ENCODE measurements at regions not wholly inside any gene's neighbourhood (a gene's known extent, or its start where the extent isn't known, plus 50 kb on each side); places are given as distances from the start of the nearest gene placed in this dataset.
"Not testable (repeated sequence)": the region's sequence is repeated elsewhere in the genome, so short reads cannot be mapped to it uniquely, and the experiment has no call there.

DNA sequence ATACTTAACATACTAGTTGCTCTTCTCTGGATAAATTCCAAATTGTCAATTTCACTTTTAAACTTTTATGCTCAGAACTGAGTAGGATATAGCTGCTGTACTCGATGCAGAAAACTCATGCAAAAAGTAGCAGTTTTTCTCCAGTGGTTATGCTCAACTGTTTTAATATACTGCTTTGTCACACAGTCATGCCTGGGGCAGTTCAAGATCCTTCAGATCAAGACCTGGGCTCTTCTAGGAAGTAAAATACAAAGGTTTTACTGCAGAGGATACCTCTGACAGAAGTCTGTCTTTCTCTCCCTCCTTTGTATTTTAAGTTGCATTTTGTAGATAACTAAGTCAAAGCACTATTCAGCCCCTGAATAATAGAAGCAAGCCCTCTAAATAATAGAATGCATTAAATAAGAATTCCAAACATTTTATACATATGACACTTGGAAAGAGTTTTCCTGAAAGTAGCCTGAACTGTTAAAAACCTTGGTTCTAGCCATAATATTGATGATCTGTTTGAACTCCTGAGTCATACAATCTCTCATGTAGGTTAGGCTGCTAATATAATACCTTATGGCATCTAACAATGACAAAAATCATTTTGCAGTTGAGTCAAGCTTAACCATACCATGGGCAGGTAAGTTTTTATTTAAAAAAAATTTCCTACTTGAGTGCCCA is 183.3 kb upstream of the TRIB2 start:
- DNase-seq, result no peak

DNA sequence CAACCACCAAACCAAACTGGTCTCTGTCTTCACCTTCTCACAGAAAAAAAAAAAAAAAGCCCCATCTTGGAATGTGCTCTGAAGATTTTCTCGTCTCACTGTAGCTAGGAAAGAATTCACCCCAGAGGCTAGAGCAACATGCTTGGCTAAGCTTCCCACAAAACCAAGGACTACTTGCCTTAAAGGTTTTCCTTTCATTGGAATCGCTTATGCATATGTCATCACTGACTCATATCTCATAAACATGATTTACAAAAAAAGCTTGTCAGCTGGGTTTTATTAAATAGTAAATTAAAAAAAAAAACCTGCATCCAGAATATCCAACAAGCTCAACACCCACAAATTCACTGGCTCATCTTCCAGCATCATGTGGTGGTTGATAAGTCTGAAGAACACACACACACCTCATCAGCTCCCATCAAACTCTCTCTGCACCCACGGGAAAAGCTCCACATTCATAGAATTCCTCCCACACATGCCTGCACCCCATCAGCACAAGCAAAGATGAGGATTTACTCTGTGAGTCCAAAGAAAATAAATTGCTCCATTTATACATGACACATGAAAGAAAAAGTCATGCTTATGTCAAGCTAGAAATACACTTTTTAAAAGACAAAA is 182.0 kb upstream of the TRIB2 start:
- DNase-seq, result no peak

DNA sequence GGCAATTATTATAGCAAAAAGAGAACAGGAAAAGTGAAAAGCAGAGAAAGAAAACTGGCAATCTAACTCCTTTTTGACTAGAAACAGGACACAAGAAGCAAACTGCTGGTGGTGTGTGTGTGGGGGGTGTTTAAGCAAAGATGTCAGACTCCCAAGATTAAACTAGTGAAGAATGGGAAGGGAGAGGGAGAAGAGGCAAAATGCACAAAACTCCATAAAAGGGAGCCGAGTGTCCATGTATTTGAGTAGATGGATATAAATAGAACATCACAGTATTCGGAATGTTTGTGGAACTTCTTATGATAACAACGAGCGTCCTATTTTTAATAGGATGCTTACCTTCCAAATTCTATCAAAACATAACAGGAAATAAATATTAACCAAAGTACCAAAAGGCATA is 179.8 kb upstream of the TRIB2 start:
- DNase-seq, result no peak

DNA sequence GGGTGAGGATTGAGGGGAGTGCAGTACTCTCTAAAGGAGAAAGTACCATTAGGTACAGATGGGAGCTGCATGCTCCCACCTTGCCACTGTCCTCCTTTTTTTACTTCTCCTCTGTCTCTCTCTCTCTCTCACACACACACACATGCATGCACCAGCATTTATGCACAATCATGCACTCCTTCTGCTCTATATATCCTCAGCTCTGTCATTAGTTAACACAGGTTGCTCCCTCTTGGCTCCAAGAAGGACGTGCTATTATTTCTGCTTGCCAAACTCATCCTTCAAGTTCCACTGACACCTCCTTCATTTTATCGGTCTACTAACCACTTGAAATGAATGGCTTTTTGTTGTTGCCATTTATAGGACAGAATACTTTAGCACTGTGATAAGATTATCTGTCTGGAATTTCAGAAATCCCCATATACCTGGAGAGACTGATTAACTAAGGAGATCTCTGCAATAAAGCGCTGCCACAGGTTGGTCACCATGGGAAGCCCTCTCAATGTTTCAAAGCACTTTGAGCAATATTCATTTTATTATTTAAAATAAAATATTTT is 178.5 kb upstream of the TRIB2 start:
- DNase-seq, result no peak

DNA sequence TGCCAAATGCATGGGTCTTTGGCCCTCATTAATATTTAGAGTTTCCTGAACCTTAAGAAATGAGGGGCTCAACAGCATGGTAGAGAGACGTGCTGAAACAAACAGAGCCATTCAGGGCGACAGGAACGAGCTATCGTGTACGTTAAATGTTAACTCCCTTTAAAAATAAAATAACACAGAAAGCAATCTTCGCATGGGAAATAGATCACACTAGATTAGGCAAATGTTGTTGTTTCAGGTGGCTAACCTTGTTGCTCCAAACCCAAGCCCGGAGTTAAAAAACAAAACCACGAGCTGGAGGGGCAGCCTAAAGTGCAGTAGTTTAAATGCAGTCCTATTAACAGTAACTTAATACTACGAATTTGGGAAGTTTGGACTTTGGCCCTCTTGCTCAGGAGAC is 177.4 kb upstream of the TRIB2 start:
- DNase-seq, result no peak

DNA sequence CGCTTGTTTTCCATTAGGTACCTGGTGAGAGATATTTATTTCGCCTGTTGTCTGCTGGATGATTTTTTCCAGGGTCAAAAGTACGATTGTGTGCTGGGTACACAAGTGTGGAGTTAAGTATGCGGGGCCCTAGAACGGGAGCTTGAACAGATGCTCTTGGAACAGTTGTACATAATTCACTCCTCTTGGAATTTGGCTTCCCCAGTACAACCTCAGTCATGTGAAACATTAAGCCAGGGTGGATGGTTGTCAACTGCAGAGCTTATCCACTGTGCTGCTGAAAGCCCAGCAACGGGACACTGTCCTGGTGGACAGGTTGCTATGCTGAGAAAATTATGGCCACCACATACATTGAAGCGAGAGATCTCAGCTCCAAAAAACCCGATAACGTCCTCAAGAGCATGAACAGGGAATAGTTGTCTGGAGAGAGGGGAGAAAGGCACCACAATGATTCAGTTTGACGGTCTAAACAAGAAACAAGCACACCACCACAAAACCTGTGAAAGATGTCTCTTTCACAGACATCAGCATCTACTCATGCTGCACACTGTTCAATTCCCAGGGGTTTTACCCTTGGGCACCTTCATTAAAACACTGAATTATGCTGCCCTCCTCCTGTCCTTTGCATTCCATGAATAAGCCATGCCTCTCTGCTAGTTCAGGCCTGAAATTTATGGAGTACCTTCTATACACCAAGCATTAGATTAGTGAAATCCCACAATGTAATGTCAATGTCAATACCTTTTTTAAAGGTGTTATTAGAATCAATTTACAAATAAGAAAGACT is 176.8 kb upstream of the TRIB2 start:
- no peak for DNase-seq

DNA sequence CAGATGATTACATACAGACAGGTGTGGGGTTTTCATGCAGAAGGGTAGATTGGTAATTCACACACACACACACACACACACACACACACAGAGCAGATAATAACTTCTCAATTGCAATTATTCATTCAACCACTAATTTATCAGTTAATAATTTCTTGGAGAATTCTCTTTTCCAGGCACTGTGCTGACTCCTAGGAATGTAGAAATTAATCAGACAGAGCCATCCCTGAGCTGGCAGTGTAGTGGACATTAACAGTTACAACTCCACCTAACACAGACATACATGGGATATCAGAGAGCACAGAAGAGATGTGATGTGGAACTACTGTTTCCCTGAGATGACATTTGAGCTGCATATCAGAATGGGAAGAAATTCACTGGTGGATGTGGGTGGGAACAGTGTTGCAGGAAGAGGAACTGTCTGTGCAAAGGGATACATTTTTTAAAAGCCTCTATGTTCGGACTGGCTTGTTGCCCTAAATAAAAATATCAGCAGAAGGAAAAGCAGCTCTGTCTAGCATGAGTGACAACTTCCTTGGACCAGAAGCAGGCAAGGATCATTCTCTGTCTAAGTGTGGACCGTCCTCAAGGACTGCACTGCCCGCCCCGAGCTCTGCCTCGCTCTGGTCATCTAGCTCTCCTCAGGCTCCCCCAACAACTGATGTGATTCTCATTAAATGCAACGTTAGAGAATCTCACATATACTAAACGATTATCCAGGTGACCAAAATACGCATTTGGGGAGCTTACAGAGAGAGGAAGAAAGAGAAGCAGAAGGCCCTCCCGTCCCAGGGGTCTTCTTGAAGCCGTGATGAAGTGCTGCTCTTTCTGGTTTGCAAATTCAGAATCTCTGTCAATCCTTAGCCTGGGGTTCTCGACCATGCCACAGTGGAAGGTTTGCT is 173.4 kb upstream of the TRIB2 start:
- DNase-seq, result no peak

DNA sequence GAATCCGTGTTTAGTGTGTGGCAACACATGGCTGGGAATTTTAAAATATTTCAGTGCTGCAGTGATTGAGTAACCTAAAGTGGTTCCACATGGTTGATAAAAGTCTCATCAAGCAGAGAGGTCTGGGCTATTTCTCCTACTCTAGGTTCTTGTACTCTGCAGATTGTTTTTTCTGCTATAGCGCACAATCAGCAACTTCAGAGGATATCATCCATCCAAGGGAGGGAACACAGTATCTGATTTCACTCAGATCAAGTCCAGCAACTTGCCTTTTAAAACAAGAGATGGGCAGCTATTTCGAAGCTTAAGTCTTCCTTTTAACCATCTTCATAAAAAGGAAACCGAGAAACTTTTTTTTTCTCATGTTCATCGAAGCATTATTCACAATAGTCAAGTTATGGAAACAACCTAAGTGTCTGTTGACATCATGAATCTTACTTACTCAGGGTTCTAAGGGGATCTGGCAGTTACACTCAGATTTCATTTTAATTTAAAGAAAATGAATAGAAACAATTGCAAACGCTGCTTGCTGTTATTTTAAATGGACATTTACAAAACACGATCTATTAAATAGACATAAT is 172.7 kb upstream of the TRIB2 start:
- no peak for DNase-seq

DNA sequence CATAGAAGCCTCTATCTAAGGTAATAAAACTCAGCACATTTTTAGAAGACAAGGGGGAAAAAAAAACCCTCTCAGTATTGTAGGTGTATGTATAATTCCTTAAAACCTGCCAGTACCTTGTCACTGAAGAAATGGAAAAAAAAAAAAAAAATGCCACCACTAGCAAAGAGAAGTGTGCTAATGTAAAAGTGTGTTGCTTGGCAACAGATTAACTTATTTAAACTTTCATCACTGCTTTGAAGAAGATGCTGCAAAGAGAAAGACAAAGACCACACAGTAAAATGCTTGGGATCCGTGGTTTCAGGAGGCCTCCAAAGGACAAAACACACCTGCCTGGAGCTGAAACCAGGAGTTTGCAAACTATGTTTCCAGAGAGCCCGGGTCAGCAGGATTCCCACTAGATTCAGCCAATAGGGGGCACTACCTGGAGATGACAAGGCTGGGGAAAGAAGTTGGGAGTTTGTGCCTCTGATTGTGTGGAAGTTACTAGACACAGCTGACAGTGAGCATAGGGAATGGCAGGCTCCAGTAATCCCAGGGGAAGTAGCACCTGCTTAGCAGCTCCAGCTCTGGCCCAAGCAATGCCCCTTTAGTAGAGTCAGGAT is 169.1 kb upstream of the TRIB2 start:
- DNase-seq, result no peak

DNA sequence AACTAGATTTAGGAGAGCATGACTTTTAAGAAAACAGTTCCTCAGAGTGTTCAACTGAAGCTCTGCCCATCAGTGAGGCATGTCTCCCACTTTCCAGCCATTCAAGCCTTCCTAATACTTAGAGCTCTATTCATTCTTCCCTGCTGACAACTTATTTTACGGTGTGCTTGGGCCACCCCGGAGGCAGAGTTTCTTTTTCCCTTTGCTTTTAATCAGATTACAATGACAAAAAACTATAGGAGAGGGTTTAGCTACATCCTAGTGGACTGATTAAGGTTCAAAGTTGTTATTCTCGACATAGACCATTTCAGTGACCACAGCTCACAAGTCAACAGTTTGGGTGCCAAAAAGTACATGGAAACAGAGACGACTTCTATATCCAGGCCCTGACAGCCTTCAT is 167.8 kb upstream of the TRIB2 start:
- no peak for DNase-seq

DNA sequence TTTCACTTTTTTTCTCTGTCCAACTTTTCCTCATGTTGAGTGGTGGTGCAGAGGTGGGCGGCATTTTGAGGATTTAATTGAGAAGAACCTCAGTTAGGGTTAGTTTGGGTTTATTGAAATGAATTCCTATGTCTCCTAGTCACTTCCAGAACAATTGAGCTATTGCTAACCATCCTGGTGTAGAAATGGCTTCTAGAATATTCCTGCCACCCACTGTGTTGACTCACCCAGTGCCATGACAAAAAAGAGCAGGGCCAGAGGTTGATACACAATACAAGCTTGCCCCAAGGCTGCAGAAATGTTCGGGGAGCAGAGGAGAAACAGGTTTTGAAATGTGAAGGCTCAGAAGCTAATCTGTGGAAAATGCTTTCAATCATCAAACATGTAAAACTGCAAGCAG is 167.1 kb upstream of the TRIB2 start:
- DNase-seq, result no peak

DNA sequence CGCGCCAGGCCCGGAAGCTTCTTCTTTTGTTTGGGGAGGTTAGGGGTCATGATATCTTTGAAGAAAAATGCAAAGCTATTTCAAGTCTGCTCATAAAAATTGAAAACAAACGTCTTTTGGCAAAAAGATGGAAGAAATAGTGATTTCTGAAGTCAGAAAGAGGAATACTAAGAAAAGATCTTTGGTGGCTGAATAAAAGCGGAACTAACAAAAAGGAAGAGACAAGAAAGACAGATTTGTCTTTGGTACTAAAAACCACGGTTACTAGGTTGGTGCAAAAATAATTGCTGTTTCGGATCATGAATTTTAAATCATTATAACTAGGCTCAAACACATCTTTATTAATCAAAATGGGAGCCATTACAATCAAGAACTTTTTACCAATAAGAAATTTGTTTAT is 164.6 kb upstream of the TRIB2 start:
- DNase-seq, result no peak

DNA sequence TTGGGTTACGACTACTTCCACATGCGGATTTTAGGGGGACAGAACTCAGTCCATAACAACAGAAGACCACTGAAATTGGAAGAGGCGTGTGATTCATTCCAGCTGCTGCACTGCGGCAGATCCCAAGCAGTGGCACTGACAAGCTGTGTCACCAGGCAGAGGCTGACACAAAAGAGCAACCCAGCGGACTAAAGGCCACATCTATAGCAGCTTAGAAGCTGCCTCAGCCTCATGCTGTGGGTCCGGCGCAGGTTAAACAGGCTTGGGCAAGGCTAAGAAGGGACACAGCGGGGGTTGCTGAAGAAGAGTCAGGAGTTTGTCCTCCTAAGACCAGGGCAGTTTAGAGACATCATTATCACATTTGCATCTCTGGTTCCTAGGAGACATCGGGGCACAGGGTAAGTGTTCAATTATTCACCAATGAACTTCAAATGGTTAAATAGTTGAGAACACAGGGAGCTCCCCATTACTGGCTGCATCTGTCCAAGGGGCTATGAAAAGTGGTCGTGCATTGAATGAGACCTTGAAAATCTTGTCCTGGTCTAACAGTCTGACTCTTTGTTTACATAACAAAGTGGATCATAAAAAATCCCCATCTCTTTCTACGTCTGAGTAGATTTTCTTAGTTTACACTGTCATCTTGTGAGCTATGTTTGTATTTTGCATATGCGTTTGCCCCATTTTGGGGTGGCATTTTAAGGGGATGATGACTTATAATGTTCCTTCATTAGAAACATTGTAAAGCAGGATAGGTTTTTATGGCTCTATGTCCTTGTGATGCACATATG is 162.3 kb upstream of the TRIB2 start:
- no peak for DNase-seq

DNA sequence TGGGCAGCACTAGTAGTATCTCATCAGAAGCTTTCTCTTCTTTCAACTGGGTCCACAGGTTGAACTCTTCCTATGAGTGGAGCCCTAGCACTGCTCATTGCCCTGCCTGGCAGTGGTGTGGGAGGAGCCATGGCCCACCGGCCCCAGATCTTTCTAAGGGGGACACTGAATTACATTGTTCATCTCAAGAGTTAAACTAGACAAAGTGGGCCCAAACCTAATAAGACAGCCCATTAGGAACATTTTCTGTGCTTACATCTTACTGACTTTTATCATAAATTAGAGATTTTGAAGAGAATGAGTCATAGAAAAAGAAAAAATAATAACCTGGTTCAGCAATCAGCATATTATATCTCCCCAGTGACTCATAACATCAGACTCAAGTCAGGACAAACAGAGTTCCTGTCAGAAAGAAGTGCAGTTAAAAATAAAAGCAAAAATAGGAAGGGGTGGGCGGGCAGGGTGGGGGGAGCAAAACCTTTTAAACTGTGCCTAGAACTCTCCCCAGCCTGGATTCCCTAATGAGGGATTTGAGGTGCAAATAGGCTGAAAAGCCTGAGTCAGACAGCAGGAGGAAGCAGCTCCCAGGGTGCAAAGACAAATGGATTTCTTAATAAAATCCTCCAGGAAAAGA is 161.6 kb upstream of the TRIB2 start:
- peak; percentile 43 to 49 for DNase-seq

DNA sequence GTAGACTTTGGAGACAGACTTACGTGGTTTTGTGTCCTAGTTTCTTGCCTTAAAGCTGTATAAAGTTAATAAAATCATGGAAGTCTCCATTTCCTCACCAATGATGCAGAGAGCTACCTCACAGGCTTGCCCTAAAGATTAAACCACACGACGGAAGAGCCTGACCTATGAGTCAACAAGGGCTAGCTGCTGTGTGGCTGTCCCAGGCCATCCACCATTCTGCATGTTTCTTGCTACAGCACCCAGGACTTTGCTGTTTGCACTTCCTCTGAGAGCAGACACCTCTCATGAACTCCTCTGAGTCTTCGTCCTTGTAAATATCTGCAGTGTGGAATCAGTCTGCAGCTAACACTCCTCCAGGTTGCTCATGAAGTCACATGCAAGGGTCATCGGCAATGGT is 160.0 kb upstream of the TRIB2 start:
- DNase-seq, result no peak

DNA sequence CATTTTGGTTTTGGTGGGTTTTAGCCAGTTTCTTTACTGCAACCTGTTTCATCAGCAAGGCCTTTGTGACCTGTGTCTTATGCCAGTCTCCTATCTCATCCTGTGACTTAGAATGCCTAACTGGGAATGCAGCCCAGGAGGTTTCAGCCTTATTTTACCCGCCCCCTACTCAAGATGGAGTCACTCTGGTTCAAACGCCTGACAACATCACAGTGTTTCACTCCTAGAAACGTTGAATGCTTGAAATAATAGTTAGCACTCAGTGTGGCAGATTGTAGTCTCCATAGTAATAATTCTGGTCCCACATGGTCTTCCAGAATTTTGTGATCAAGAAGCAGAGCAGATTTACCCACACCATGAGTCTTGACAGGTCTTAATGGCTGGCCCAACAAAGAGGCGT is 159.0 kb upstream of the TRIB2 start:
- no peak for DNase-seq

DNA sequence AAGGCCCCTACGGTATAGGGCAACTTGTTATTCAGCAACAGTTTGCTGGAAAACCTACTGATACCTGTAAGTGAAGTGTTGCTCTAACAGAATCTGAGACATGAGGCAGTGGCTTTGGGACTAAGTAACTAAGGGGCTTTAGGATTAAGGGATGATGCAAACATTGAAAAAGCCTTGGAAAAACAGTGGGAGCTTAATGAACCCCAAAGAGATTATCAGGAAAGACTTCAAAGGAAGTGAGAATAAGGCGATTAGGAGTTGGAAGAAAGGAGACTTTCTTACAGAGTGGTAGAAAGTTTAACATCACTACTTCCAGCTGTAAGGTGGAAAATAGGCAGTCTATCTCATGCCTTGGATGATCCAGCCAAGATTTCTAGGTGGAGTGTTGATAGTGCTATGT is 158.2 kb upstream of the TRIB2 start:
- no peak for DNase-seq

DNA sequence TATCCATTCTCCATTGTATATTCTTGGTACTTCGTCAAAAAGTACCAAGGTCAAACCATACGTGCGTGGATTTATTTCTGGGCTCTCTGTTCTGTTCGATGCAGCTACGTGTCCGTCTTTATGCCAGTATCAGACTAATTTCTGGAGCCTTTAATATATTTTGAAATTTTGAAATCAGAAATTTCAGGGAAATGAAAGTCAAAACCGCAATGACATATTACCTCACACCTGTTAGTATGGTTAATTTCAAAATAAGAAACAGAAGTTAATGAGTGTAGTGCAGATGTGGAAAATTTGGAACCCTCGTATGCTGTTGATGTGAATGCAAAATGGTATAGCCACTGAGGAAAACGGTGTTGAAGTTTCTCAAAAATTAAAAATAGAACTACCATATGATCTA is 156.1 kb upstream of the TRIB2 start:
- no peak for DNase-seq

DNA sequence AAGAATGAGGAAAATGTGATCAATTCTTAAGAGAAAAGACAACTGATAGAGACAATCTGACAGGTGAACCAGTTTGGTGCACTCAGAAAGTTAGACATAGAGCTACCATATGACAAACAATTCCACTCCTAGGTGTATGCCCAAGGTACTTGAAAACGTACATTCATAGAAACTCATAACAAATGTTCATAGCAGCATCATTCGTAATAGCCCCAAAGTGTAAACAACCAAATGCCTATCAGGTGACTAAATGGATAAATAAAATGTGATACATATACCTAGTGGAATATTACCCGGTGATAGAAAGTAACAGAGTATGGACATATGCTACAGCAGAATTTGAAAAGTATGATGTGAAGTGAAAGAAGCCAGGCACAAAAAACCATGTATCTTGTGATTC is 149.3 kb upstream of the TRIB2 start:
- DNase-seq, result no peak

DNA sequence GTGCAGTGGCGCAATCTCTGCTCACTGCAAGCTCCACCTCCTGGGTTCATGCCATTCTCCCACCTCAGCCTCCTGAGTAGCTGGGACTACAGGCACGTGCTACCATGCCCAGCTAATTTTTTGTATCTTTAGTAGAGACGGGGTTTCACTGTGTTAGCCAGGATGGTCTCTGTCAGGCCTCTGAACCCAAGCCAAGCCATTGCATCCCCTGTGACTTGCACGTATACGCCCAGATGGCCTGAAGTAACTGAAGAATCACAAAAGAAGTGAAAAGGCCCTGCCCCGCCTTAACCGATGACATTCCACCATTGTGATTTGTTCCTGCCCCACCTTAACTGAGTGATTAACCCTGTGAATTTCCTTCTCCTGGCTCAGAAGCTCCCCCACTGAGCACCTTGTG is 147.2 kb upstream of the TRIB2 start:
- not testable (repeated sequence) for DNase-seq

DNA sequence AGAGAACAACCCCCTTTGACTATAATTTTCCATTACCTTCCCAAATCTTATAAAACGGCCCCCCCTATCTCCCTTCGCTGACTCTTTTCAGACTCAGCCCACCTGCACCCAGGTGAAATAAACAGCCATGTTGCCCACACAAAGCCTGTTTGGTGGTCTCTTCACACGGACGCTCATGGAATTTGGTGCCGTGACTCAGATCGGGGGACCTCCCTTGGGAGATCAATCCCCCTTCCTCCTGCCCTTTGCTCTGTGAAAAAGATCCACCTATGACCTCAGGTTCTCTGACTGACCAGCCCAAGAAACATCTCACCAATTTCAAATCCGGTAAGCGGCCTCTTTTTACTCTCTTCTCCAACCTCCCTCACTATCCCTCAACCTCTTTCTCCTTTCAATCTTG is 146.8 kb upstream of the TRIB2 start:
- DNase-seq, result not testable (repeated sequence)
